Activated CD8-positive, alpha-beta T cell treated with anti-CD3 and anti-CD28 coated beads for 36 hours (primary cell): ENCODE measurements at regions not wholly inside any gene's neighbourhood (a gene's known extent, or its start where the extent isn't known, plus 50 kb on each side); places are given as distances from the start of the nearest gene placed in this dataset.

Source experiments
- ATAC-seq: fragments of 200-7000 bp; cut with Tn5 transposase; one replicate; pipeline ENCODE4 v1.10.0; 2021; ENCODE audit warnings: mild to moderate bottlenecking, moderate library complexity
- CTCF ChIA-PET: fragments of 350-600 bp; sonication (Branson Sonifier 250); formaldehyde crosslinking; loops from one replicate; lab custom pipeline; 2021; ENCODE audit warnings: antibody characterized with exemption; lab: Charles Lee
- POLR2A ChIA-PET: fragments of 350-600 bp; sonication (Branson Sonifier 250); formaldehyde crosslinking; loops from one replicate; lab custom pipeline; 2021; ENCODE audit warnings: antibody characterized with exemption; lab: Charles Lee
- DNase-seq: peaks from one replicate; pipeline ENCODE4 v3.0.0-alpha.2; 2020
- H3K27ac Mint-ChIP-seq: one replicate; pipeline ENCODE4 v1.8.0; 2021; ENCODE audit warnings: mild to moderate bottlenecking, mixed read lengths
- H3K27me3 Mint-ChIP-seq: one replicate; pipeline ENCODE4 v1.8.0; 2021; ENCODE audit warnings: mixed read lengths
- H3K36me3 Mint-ChIP-seq: one replicate; pipeline ENCODE4 v1.8.0; 2021; ENCODE audit warnings: low read depth, mixed read lengths
- H3K4me1 Mint-ChIP-seq: one replicate; pipeline ENCODE4 v1.8.0; 2021; ENCODE audit warnings: low read depth, mixed read lengths
- H3K4me3 Mint-ChIP-seq: one replicate; pipeline ENCODE4 v1.8.0; 2021; ENCODE audit warnings: mild to moderate bottlenecking, moderate library complexity, mixed read lengths
- H3K9me3 Mint-ChIP-seq: one replicate; pipeline ENCODE4 v1.8.0; 2021; ENCODE audit warnings: mixed read lengths
- intact Hi-C: fragments of 100-400 bp; cut with micrococcal nuclease; formaldehyde crosslinking; loops from one replicate; pipeline ENCODE4 v1.10.0; 2022
- TF ChIP-seq, protein P1 (sequence below): fragments of 200-600 bp; IDR thresholded peaks from one replicate; pipeline ENCODE4 v1.8.0; 2022; ENCODE audit warnings: antibody characterized with exemption, mild to moderate bottlenecking

DNA sequence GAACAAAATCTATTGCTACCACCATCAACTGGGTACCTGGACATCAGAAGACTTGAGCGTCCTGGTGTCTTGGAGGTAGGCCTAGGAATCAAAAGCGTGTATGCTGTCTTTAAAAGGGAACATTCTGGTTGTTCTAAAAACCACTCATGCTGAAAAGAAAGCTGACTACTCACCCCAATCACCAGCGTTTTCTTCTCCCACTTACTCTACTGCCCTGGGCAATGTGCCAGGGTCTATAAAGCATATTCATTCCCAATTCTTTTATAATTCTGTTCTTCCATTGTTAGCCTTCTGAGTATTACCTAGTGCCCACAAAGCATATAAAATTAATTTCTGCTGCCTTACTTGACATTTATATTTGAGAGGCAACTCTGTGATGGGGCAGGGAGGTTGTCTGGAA lies 133.4 kb downstream of the KCNA5 start:
- H3K27me3 Mint-ChIP-seq: peaks cover 9% of the 10 kb centered on the region
- H3K27ac Mint-ChIP-seq: no peak overlapping the region
- ATAC-seq (no peak), DNase-seq (no peak)
- H3K4me3 Mint-ChIP-seq: no peak overlapping the region
- H3K4me1 Mint-ChIP-seq: no peaks in the 10 kb centered on the region
- no peaks in the 10 kb centered on the region for H3K9me3 Mint-ChIP-seq
- intact Hi-C loops: no loop called here
- H3K36me3 Mint-ChIP-seq: no peaks in the 10 kb centered on the region
- TF ChIP-seq, protein P1, sequence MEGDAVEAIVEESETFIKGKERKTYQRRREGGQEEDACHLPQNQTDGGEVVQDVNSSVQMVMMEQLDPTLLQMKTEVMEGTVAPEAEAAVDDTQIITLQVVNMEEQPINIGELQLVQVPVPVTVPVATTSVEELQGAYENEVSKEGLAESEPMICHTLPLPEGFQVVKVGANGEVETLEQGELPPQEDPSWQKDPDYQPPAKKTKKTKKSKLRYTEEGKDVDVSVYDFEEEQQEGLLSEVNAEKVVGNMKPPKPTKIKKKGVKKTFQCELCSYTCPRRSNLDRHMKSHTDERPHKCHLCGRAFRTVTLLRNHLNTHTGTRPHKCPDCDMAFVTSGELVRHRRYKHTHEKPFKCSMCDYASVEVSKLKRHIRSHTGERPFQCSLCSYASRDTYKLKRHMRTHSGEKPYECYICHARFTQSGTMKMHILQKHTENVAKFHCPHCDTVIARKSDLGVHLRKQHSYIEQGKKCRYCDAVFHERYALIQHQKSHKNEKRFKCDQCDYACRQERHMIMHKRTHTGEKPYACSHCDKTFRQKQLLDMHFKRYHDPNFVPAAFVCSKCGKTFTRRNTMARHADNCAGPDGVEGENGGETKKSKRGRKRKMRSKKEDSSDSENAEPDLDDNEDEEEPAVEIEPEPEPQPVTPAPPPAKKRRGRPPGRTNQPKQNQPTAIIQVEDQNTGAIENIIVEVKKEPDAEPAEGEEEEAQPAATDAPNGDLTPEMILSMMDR: no peak
- ChIA-PET POLR2A (no interaction called here), CTCF (interaction anchor here (1.1 kb wide), 1 partner anchor 321 kb away, joined by 3 read pairs; no protein-coding TSS in a partner anchor)

DNA sequence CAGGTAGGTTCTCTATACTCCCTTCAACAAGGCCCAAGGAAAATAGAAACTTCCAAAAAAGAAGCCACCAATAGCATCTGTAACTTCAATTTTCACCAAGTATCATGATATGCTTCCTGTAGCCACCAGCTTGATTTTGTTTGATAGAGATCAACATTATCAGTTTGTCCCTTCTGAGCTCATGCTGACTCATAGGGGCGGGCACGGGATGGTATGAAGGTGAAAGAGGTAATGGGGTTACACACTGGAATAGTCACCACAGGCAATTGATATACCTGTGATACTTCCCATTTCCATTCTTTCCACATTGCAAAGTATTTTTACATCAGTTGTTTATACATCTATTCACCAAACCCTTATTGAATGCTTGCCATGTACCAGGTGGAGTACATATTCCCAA lies 134.1 kb downstream of the KCNA5 start:
- H3K9me3 Mint-ChIP-seq: no peaks in the 10 kb centered on the region
- ChIA-PET POLR2A (no interaction called here), CTCF (interaction anchor here (1.1 kb wide), 1 partner anchor 321 kb away, joined by 3 read pairs; no protein-coding TSS in a partner anchor)
- H3K36me3 Mint-ChIP-seq: no peaks in the 10 kb centered on the region
- TF ChIP-seq, protein P1: no peak
- H3K4me1 Mint-ChIP-seq: no peaks in the 10 kb centered on the region
- DNase-seq (no peak), ATAC-seq (no peak)
- peaks cover 8% of the 10 kb centered on the region for H3K27me3 Mint-ChIP-seq
- H3K4me3 Mint-ChIP-seq: no peak overlapping the region
- no peak overlapping the region for H3K27ac Mint-ChIP-seq
- intact Hi-C loops: no loop called here

DNA sequence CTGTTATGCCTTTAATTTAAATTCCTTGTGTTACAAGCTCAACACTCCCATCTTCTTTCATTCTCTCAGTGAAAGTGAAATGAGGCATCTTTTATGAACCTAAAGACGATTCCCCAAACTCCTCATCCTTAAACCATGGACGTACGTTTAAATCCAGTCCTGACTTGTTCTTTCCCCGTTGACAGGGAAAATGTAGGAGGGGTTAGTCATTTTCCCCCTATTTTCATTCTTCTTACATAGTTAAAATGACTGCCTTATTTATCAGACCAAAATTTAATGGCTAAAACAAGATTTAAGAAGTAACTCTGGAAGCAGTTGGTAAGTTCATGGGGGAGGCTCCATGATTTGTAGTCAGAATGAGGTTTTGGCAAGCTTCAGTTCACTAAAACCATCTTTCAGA lies 134.9 kb downstream of the KCNA5 start:
- no peak for DNase-seq
- Mint-ChIP-seq H3K4me1 (no peaks in the 10 kb centered on the region), H3K9me3 (no peaks in the 10 kb centered on the region), H3K36me3 (no peaks in the 10 kb centered on the region), H3K27ac (no peak overlapping the region), H3K4me3 (no peak overlapping the region), H3K27me3 (peaks cover 8% of the 10 kb centered on the region)
- ChIA-PET POLR2A (no interaction called here), CTCF (no interaction called here)
- no peak for ATAC-seq
- intact Hi-C loops: no loop called here
- TF ChIP-seq, protein P1: no peak

DNA sequence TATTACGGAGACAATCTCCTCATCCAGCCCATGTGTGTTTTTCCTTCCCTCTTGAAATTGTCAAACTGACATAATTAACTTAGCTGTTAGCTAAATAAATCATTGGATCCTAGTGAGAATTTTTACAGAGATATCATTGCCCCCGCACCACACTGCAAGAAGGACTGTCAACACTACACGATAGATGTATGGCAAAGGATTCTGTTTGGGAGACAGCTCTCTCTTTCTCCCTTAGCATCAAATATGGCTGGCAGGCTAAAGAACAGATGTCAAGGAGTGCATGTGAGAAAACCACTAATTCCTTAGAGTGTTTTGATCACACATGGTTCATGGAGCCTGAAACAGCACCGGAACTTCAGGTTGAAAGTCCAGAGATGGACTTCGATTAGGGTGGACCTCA lies 136.8 kb downstream of the KCNA5 start:
- DNase-seq (no peak), ATAC-seq (no peak)
- no peaks in the 10 kb centered on the region for H3K36me3 Mint-ChIP-seq
- POLR2A ChIA-PET: no interaction called here
- CTCF ChIA-PET: no interaction called here
- H3K27ac Mint-ChIP-seq: no peak overlapping the region
- intact Hi-C loops: no loop called here
- TF ChIP-seq, protein P1: no peak
- H3K9me3 Mint-ChIP-seq: no peaks in the 10 kb centered on the region
- peaks cover 8% of the 10 kb centered on the region for H3K27me3 Mint-ChIP-seq
- H3K4me1 Mint-ChIP-seq: no peaks in the 10 kb centered on the region
- no peak overlapping the region for H3K4me3 Mint-ChIP-seq

DNA sequence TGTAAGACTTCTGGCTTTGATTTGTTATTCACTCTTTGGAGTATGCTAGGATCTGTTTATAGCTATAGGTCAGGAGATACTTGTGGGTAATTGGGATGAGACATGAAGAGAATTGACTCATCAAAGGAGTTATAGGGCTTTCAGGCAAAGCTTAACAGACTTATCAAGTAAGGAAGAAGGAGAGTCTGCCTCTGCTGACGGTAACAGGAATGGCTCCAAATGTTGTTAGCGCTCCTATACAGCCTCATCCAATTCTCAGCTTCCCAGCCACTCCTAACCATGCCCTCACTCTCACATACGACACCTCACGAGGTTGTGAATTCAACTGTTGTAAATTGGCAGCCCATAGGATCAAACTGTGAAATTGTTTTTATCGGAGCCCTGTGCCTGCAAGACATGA lies 140.5 kb downstream of the KCNA5 start:
- ATAC-seq: no peak
- no peak overlapping the region for H3K4me3 Mint-ChIP-seq
- DNase-seq: no peak
- H3K9me3 Mint-ChIP-seq: no peaks in the 10 kb centered on the region
- TF ChIP-seq, protein P1: no peak
- H3K27ac Mint-ChIP-seq: no peak overlapping the region
- H3K36me3 Mint-ChIP-seq: no peaks in the 10 kb centered on the region
- no peaks in the 10 kb centered on the region for H3K4me1 Mint-ChIP-seq
- ChIA-PET POLR2A (no interaction called here), CTCF (no interaction called here)
- H3K27me3 Mint-ChIP-seq: peaks cover 6% of the 10 kb centered on the region
- intact Hi-C loops: no loop called here
